22Rv1 (cell line): ENCODE measurements at regions not wholly inside any gene's neighbourhood (a gene's known extent, or its start where the extent isn't known, plus 50 kb on each side); places are given as distances from the start of the nearest gene placed in this dataset.

Experiments
- H3K27ac ChIP-seq: fragments of 450-650 bp; 2 replicates; pipeline ENCODE4 v1.5.1; 2017
- ZFX ChIP-seq: fragments of 450-650 bp; IDR thresholded peaks from 2 replicates; pipeline ENCODE4 v1.6.1; 2017; ENCODE audit warnings: antibody characterized with exemption, borderline replicate concordance
- TF ChIP-seq, protein P1 (sequence below): fragments of 450-650 bp; IDR thresholded peaks from 2 replicates; pipeline ENCODE4 v1.5.1; 2017; ENCODE audit warnings: mild to moderate bottlenecking

DNA sequence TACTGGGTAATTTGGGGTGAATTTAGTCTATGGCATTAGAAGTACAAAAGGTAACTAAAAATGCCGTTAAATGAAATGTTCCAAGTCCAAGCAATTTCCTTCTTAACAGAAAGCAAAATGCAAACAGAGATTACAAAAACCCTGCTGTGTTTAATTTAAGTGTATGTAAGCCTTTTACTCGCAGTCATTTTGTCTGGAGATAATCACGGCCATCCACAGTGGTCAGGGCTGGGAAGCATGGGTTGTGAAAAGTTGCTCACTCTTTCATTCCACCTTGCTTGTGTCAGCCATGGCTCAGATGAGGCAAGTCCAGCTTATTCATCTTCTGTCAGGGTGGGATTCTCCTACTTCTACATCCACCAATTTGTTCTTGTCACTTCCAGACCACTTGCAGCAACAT, 983.6 kb upstream of the ZEB2 start:
- H3K27ac ChIP-seq = no peak overlapping the region
- TF ChIP-seq, protein P1, sequence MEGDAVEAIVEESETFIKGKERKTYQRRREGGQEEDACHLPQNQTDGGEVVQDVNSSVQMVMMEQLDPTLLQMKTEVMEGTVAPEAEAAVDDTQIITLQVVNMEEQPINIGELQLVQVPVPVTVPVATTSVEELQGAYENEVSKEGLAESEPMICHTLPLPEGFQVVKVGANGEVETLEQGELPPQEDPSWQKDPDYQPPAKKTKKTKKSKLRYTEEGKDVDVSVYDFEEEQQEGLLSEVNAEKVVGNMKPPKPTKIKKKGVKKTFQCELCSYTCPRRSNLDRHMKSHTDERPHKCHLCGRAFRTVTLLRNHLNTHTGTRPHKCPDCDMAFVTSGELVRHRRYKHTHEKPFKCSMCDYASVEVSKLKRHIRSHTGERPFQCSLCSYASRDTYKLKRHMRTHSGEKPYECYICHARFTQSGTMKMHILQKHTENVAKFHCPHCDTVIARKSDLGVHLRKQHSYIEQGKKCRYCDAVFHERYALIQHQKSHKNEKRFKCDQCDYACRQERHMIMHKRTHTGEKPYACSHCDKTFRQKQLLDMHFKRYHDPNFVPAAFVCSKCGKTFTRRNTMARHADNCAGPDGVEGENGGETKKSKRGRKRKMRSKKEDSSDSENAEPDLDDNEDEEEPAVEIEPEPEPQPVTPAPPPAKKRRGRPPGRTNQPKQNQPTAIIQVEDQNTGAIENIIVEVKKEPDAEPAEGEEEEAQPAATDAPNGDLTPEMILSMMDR = no peak

DNA sequence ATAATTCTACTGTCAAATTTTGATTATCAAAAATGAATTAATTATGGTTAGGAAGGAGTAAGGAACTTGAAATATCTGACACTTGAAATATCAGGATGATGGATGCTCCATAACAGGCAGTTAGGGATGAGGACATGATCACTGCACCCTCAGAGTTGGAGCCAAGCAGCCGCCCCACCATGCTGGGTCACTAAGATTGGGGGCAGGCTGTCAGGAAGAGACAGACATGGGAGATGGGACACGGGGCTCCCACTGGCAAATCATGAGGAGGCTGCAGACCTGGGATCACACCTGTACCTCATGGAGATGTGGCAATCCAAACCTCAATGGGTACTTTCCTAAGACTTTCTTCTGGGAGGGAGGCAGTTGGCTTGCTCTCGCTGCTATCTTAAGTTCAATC, 982.0 kb upstream of the ZEB2 start:
- no peak for TF ChIP-seq ZFX
- TF ChIP-seq, protein P1 = no peak
- H3K27ac ChIP-seq = no peak overlapping the region

DNA sequence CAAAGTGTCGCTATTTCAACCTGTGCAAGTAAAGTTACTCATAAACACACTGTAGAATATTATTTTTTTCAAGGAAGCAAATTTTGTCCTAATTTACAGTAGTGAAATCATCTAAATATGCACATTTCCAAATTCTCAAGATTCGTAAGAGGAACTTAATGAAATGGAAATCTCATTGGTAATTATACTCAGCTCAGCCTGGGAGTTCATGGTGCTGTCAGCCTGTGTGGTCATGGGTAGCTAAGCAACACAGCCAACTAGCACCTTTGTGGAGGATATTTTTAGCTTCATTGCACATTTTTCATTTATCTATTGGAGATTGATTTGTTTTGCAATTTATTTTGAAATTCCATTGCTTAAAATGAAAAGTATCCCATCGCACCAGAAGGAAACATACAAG, 975.7 kb upstream of the ZEB2 start:
- no peak overlapping the region for H3K27ac ChIP-seq

DNA sequence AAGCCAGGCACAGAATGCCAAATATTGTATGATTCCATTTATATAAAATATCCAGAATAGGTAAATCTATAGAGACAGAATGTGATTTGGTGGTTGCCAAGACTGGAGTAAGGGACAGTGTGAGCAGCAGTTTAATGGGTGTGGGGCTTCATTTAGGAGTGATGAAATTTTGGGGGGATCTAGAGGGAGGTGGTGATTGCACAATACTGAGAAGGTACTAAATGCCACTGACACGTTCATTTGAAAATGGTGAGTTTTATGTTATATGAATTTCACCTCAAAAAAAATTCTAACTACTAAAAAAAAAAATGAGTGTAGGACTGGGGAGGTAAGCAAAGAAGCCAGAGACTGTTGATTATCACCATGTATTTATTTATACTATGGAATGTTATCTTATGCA, 974.5 kb upstream of the ZEB2 start:
- no peak overlapping the region for H3K27ac ChIP-seq
- no peak for TF ChIP-seq ZFX
- TF ChIP-seq, protein P1 = no peak

More for the DNA sequence above, 975.7 kb upstream of the ZEB2 start:
- no peak for TF ChIP-seq ZFX
- TF ChIP-seq, protein P1 = no peak

DNA sequence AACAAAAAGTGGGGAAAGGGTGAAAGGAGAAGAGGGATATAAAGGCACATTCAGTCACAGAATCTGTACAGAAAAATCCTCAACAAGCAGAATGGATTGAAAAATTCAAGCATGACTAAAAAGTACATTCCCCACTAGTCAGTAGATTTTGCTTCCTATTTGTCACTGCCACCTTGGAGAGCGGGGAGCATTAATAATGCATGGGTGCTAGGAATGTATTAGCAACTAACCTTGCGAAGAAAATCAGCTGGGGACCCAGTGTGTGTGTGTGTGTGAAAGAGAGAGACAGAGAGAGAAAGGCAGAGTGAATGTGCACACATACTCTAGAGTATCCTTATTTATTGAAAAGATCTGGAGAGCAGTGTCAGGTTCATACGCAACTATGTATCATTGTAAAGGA, 968.7 kb upstream of the ZEB2 start:
- no peak for TF ChIP-seq ZFX
- TF ChIP-seq, protein P1 = no peak
- no peak overlapping the region for H3K27ac ChIP-seq

DNA sequence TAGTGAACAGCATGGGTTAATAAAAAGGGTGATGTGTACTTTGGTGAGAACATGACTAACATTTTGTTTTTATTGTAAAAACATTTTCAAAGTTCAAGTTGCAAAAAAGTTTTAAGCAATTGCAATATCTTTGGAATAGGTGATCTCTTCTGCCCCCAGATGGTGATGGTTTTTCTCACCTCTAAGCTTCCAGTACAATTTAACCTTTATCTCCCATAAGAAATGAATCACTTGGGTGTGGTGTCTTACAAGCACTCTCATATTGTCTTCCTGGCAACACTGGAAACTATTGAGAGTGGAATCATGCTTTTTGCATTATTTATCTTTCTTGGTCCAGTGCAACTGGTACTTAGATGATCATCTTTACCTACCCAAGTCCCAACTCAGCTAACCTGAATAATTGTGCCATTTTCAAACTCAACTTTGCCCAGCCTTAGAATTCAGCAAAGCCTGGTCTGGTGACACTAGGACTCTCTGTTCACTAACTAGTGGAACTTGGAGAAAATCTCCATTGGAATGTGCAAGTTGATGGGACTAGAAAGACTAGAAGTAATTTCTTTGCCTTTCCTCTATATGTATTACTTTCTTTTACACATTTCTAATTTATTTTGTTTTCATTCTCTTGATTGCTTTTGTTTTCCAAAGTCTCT, 964.7 kb upstream of the ZEB2 start:
- no peak overlapping the region for H3K27ac ChIP-seq
- TF ChIP-seq ZFX = no peak
- TF ChIP-seq, protein P1 = no peak; the same call in 1 of the 2 replicates

DNA sequence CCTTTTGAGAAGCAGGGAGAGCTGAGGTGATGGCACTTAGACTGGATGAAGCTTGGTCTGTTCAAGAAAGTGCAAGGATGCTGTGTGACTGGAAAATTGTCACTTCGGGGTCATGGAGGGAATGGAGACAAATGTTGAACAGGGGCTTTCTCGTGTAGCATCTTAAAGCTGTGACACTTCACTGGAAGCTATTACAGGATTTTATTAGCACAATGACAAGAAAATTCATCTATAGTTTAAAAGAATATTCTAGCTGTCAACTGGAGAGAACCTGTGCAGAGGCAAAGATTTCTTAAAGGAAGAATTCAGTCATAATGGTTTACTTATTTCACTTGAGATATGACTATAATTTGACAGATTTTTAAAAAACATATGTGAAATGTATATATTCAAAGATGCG, 963.9 kb upstream of the ZEB2 start:
- TF ChIP-seq ZFX = no peak
- TF ChIP-seq, protein P1 = no peak
- no peak overlapping the region for H3K27ac ChIP-seq
